Panc1 (cell line): ENCODE measurements at regions not wholly inside any gene's neighbourhood (a gene's known extent, or its start where the extent isn't known, plus 50 kb on each side); places are given as distances from the start of the nearest gene placed in this dataset.

ENCODE experiments used
- ATAC-seq: fragments of 200-7000 bp; cut with Tn5 transposase; 2 replicates; pipeline ENCODE4 v1.9.1; 2020; ENCODE audit warnings: mild to moderate bottlenecking, moderate library complexity
- BruUV-seq: library from RNA; stranded (reverse); fragments of 400-500 nt; replicated peaks from 2 replicates; lab custom pipeline; 2021; lab: Mats Ljungman, UMichigan
- CTCF ChIA-PET: fragments of 300-600 bp; sonication (Branson Sonifier 250); formaldehyde crosslinking; loops from one replicate; lab custom pipeline; 2022; ENCODE audit warnings: antibody characterized with exemption; lab: Charles Lee
- POLR2A ChIA-PET: fragments of 300-600 bp; sonication (Branson Sonifier 250); formaldehyde crosslinking; loops from one replicate; lab custom pipeline; 2022; ENCODE audit warnings: antibody characterized with exemption; lab: Charles Lee
- DNase-seq: peaks from one replicate; pipeline ENCODE4 v3.0.0-alpha.2; 2010; ENCODE audit warnings: low read depth, low spot score
- H3K27ac ChIP-seq: 2 replicates; pipeline ENCODE4 v1.5.1; 2011; ENCODE audit warnings: mild to moderate bottlenecking, low read length, inconsistent platforms
- H3K27me3 ChIP-seq: fragments of 200-500 bp; sonication (Bioruptor generic); 2 replicates; pipeline ENCODE4 v1.6.0; 2014; ENCODE audit warnings: low read length, inconsistent platforms; ENCODE audit not compliant: control insufficient read depth, insufficient read depth
- H3K36me3 ChIP-seq: fragments of 200-500 bp; sonication (Bioruptor generic); 2 replicates; pipeline ENCODE4 v1.5.1; 2014; ENCODE audit warnings: inconsistent platforms, mild to moderate bottlenecking, low read length, moderate library complexity; ENCODE audit not compliant: control insufficient read depth, insufficient read depth
- H3K4me1 ChIP-seq: 2 replicates; pipeline ENCODE4 v1.5.1; 2011; ENCODE audit warnings: inconsistent platforms, mild to moderate bottlenecking, low read length, moderate library complexity; ENCODE audit not compliant: control insufficient read depth, insufficient read depth
- H3K4me3 ChIP-seq, 2 experiments: 2 replicates each; pipeline ENCODE4 v1.5.1; 2011 to 2012; ENCODE audit warnings: low read depth in 2 of 2, low read length in 2 of 2, mild to moderate bottlenecking in 2 of 2, inconsistent platforms in 1 of 2, moderate library complexity in 1 of 2
- H3K9me3 ChIP-seq: fragments of 200-500 bp; sonication (Bioruptor generic); 2 replicates; pipeline ENCODE4 v1.5.1; 2014; ENCODE audit warnings: low read depth, mild to moderate bottlenecking, inconsistent platforms, low read length, moderate library complexity; ENCODE audit not compliant: control insufficient read depth, insufficient read depth
- CTCF ChIP-seq: fragments of 450-650 bp; IDR thresholded peaks from 2 replicates; pipeline ENCODE4 v1.5.1; 2017; ENCODE audit warnings: mild to moderate bottlenecking
- POLR2AphosphoS5 ChIP-seq: IDR thresholded peaks from 2 replicates; pipeline ENCODE4 v1.6.1; 2012; ENCODE audit warnings: mild to moderate bottlenecking, low read depth, low read length, moderate library complexity
- REST ChIP-seq, 2 experiments: IDR thresholded peaks; 2 replicates each; pipeline ENCODE4 v1.6.1; 2011 to 2012; ENCODE audit warnings: low read depth in 2 of 2, control low read depth in 1 of 2, low read length in 1 of 2, mild to moderate bottlenecking in 1 of 2, moderate library complexity in 1 of 2; ENCODE audit not compliant: insufficient read depth in 1 of 2
- SIN3A ChIP-seq: IDR thresholded peaks from 2 replicates; pipeline ENCODE4 v1.6.1; 2012; ENCODE audit warnings: low read depth, mild to moderate bottlenecking, low read length, moderate library complexity, borderline replicate concordance; ENCODE audit not compliant: insufficient read depth
- TCF7L2 ChIP-seq: IDR thresholded peaks from 2 replicates; pipeline ENCODE4 v1.6.1; 2011; ENCODE audit warnings: mild to moderate bottlenecking, low read depth, low read length, inconsistent platforms
- in situ Hi-C: cut with HindIII; loops from 2 replicates; pipeline ENCODE4 v1.10.0; 2016; ENCODE audit warnings: low sequenced_read_pairs, low pct_unique_long_range_greater_than_20kb
- intact Hi-C: fragments of 100-400 bp; cut with micrococcal nuclease; formaldehyde crosslinking; loops from one replicate; pipeline ENCODE4 v1.10.0; 2022; ENCODE audit not compliant: unreplicated experiment

- peaks cover 29% of the 10 kb centered on the region for H3K4me1 ChIP-seq
- intact Hi-C loops (no loop called here), in situ Hi-C loops (no loop called here)
- DNase-seq (no peak), ATAC-seq (no peak)
- H3K36me3 ChIP-seq, result no peaks in the 10 kb centered on the region
- POLR2A ChIA-PET, result no interaction called here
- no TSS peak for BruUV-seq
- no peaks in the 10 kb centered on the region for H3K27me3 ChIP-seq
- no peak overlapping the region for H3K27ac ChIP-seq
- H3K9me3 ChIP-seq, result no peaks in the 10 kb centered on the region
- TF ChIP-seq TCF7L2, result no peak
- no peak for TF ChIP-seq REST (IDR thresholded peaks at IDR 0.05; ENCODE audit: insufficient read depth in 1 of 2, low read depth in 2 of 2, low read length in 1 of 2)
- no peak for TF ChIP-seq CTCF
- TF ChIP-seq POLR2AphosphoS5, result no peak
- TF ChIP-seq SIN3A, result no peak
- CTCF ChIA-PET, result no interaction called here
- no peak overlapping the region for H3K4me3 ChIP-seq
These were observed 363.0 kb upstream of the IL12A start for GRCh38 chr3:159625594-159625993.

- intact Hi-C loops, result no loop called here
- H3K27ac ChIP-seq, result peak overlapping the region; percentile 36; the same call in 1 of the 2 replicates
These were observed 362.0 kb upstream of the IL12A start for GRCh38 chr3:159626598-159626997.

More at GRCh38 chr3:159626598-159626997, 362.0 kb upstream of the IL12A start:
- H3K27me3 ChIP-seq, result no peaks in the 10 kb centered on the region
- no peaks in the 10 kb centered on the region for H3K9me3 ChIP-seq
- DNase-seq (no peak), ATAC-seq (no peak)
- TF ChIP-seq CTCF (no peak), REST (IDR thresholded peaks at IDR 0.05; ENCODE audit: insufficient read depth in 1 of 2, low read depth in 2 of 2, low read length in 1 of 2) (no peak), POLR2AphosphoS5 (no peak), TCF7L2 (no peak), SIN3A (no peak)
- H3K36me3 ChIP-seq, result no peaks in the 10 kb centered on the region
- no TSS peak for BruUV-seq
- CTCF ChIA-PET, result no interaction called here
- no peak overlapping the region for H3K4me3 ChIP-seq
- peaks cover 25% of the 10 kb centered on the region for H3K4me1 ChIP-seq
- in situ Hi-C loops, result no loop called here
- POLR2A ChIA-PET, result no interaction called here
